Type B pancreatic cell (in vitro differentiated cells): ENCODE measurements at regions not wholly inside any gene's neighbourhood (a gene's known extent, or its start where the extent isn't known, plus 50 kb on each side); places are given as distances from the start of the nearest gene placed in this dataset.
A peak's percentile ranks its signal among the peaks of the same experiment; 100 is the strongest.
"Not testable (repeated sequence)": the region's sequence is repeated elsewhere in the genome, so short reads cannot be mapped to it uniquely, and the experiment has no call there.

ENCODE experiments used
- DNase-seq: peaks from one replicate; pipeline ENCODE4 v3.0.0; 2021; ENCODE audit warnings: mixed read lengths; ENCODE audit not compliant: unreplicated experiment; ENCODE audit errors: extremely low spot score
- H3K27ac Mint-ChIP-seq: 2 replicates; pipeline ENCODE4 v1.8.0; 2021; ENCODE audit warnings: mild to moderate bottlenecking, mixed read lengths
- H3K27me3 Mint-ChIP-seq: 2 replicates; pipeline ENCODE4 v1.8.0; 2021; ENCODE audit warnings: mixed read lengths
- H3K36me3 Mint-ChIP-seq: 2 replicates; pipeline ENCODE4 v1.8.0; 2021; ENCODE audit warnings: mixed read lengths
- H3K4me1 Mint-ChIP-seq: one replicate; pipeline ENCODE4 v1.8.0; 2021; ENCODE audit warnings: mixed read lengths; ENCODE audit not compliant: unreplicated experiment
- H3K4me3 Mint-ChIP-seq: 2 replicates; pipeline ENCODE4 v1.8.0; 2021; ENCODE audit warnings: mild to moderate bottlenecking, mixed read lengths
- H3K9me3 Mint-ChIP-seq: 2 replicates; pipeline ENCODE4 v1.8.0; 2021; ENCODE audit warnings: mixed read lengths
- CTCF ChIP-seq: fragments of 200-600 bp; sonication (generic); conservative IDR thresholded peaks from 2 replicates; pipeline ENCODE4 v1.5.0; 2021; ENCODE audit warnings: antibody characterized with exemption, mild to moderate bottlenecking

GRCh38 chr2:241982706-241983570, 113.4 kb downstream of the RTP5 start:
- Mint-ChIP-seq H3K36me3 (no peaks in the 10 kb centered on the region), H3K9me3 (no peaks in the 10 kb centered on the region), H3K27ac (no peak overlapping the region), H3K4me1 (no peaks in the 10 kb centered on the region), H3K27me3 (peaks cover 3% of the 10 kb centered on the region), H3K4me3 (no peak overlapping the region)
- no peak for TF ChIP-seq CTCF
- DNase-seq: peak; percentile 58

GRCh38 chr2:241983571-241984270, 114.2 kb downstream of the RTP5 start:
- DNase-seq: peak; percentile 66
- TF ChIP-seq CTCF: no peak
- H3K27ac Mint-ChIP-seq: no peak overlapping the region
- H3K36me3 Mint-ChIP-seq: no peaks in the 10 kb centered on the region
- H3K4me3 Mint-ChIP-seq: no peak overlapping the region
- H3K27me3 Mint-ChIP-seq: peaks cover 3% of the 10 kb centered on the region
- H3K9me3 Mint-ChIP-seq: no peaks in the 10 kb centered on the region
- H3K4me1 Mint-ChIP-seq: no peaks in the 10 kb centered on the region

- peak; percentile 18 for DNase-seq
- Mint-ChIP-seq H3K4me3 (no peak overlapping the region), H3K9me3 (no peaks in the 10 kb centered on the region), H3K27me3 (peaks cover 3% of the 10 kb centered on the region), H3K4me1 (no peaks in the 10 kb centered on the region), H3K27ac (no peak overlapping the region), H3K36me3 (no peaks in the 10 kb centered on the region)
- no peak for TF ChIP-seq CTCF
Observed at GRCh38 chr2:241984271-241984655, 114.7 kb downstream of the RTP5 start.

GRCh38 chr2:241984658-241985057, 115.1 kb downstream of the RTP5 start:
- H3K9me3 Mint-ChIP-seq: no peaks in the 10 kb centered on the region
- no peak for TF ChIP-seq CTCF
- no peaks in the 10 kb centered on the region for H3K36me3 Mint-ChIP-seq
- peak; percentile 24 for DNase-seq
- H3K27ac Mint-ChIP-seq: no peak overlapping the region
- H3K4me3 Mint-ChIP-seq: no peak overlapping the region
- peaks cover 3% of the 10 kb centered on the region for H3K27me3 Mint-ChIP-seq
- no peaks in the 10 kb centered on the region for H3K4me1 Mint-ChIP-seq

GRCh38 chr2:241985161-241985985, 115.8 kb downstream of the RTP5 start:
- H3K27ac Mint-ChIP-seq, H3K27me3 Mint-ChIP-seq, H3K36me3 Mint-ChIP-seq, H3K9me3 Mint-ChIP-seq, H3K4me3 Mint-ChIP-seq, H3K4me1 Mint-ChIP-seq: not testable (repeated sequence)
- DNase-seq: peak; percentile 51
